ENCODE measurements at regions not wholly inside any gene's neighbourhood (a gene's known extent, or its start where the extent isn't known, plus 50 kb on each side); places are given as distances from the start of the nearest gene placed in this dataset.

GRCh38 chr1:58006421-58007046 lies 540.0 kb downstream of the OMA1 start:
- in situ Hi-C loops (cut with HindIII; ENCODE audit: low sequenced_read_pairs): no loop called here

- in situ Hi-C loops (cut with HindIII; ENCODE audit: low sequenced_read_pairs): no loop called here
Measured at GRCh38 chr1:58005212-58005611, 541.3 kb downstream of the OMA1 start.

DNA sequence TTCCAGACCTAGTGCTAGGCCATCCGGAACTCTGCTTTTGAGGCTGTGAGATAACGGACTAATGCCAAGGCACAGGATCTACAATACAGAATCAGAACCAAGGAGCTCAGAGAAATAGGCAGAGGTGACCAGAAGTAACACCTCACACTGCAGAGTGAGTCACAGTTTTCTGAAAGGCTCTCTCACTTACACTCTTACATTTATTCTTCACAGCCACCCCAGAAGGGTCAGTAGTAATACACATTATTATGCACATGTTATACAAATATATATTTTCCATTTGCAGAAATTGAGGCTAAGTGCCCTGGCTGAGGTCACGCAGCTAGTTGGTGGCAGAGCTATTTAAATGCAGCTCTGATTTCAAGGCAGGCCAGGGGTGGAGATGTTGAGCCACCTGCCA lies 542.5 kb downstream of the OMA1 start:
- in situ Hi-C loops (cut with HindIII; ENCODE audit: low sequenced_read_pairs): no loop called here

DNA sequence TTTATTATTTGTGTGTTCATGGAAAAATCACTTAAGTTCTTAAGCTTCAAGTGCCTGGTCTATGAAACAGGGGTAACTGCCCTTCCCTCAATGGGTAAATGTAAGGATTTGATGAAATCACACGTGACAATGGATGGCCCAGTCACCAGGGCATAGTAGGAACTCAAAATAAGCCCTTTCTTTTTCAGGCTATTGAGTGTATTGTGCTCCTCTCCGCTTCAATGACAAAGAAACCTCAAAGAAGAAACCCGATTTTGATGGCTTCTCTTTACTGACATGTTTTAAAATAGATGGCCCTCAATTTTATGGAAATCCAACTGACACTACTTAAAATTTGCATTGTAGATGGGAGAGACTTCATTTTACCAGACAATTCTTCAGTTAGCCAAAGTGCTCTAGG lies 543.5 kb downstream of the OMA1 start:
- in situ Hi-C loops (cut with HindIII; ENCODE audit: low sequenced_read_pairs): no loop called here

DNA sequence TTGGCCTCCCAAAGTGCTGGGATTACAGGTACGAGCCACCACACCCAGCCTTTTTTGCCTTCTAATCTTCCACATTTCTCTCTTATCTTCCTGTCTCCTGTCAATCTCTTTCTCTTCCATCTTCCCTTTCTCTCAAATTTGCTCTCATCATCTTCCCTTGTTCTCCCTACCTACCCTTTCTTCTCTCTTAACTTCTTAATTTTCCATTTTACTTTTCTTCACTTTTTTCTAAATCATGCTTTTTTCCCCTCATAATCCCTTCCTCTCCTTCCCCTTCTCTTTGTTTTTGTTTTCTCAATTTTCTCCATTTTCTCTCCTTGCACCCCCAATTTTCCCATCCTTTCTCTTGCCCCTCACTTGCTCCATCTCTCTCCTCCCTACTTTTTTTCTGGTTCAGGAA lies 545.7 kb downstream of the OMA1 start:
- in situ Hi-C loops (cut with HindIII; ENCODE audit: low sequenced_read_pairs): no loop called here

- in situ Hi-C loops (cut with HindIII; ENCODE audit: low sequenced_read_pairs): no loop called here
Measured at GRCh38 chr1:58000116-58000515, 546.4 kb downstream of the OMA1 start.

GRCh38 chr1:57996400-57996799 lies 550.1 kb downstream of the OMA1 start:
- in situ Hi-C loops (cut with HindIII; ENCODE audit: low sequenced_read_pairs): no loop called here

GRCh38 chr1:57991289-57991688 lies 555.2 kb downstream of the OMA1 start:
- in situ Hi-C loops (cut with HindIII; ENCODE audit: low sequenced_read_pairs): no loop called here

DNA sequence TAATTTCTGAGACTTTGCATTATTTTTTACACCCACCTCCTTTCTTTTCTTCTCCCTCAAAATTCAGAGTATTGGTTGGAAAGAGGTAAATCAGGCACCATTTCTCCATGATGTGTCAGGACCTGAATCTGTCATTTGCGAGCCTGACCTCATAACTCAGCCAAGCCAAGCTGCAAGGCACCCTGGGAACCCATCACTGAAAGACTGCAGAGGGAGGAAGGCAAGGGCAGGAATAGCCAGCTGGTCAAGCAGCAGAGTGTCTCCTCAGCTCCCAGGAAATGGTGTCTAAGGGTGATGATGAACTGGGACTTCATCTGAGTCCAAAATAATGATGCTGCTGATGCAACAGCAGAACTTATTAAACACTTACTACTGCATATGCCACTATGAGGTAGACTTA lies 556.6 kb downstream of the OMA1 start:
- in situ Hi-C loops (cut with HindIII; ENCODE audit: low sequenced_read_pairs): no loop called here

- in situ Hi-C loops (cut with HindIII; ENCODE audit: low sequenced_read_pairs): no loop called here
Measured at GRCh38 chr1:57987523-57987922, 559.0 kb downstream of the OMA1 start.

DNA sequence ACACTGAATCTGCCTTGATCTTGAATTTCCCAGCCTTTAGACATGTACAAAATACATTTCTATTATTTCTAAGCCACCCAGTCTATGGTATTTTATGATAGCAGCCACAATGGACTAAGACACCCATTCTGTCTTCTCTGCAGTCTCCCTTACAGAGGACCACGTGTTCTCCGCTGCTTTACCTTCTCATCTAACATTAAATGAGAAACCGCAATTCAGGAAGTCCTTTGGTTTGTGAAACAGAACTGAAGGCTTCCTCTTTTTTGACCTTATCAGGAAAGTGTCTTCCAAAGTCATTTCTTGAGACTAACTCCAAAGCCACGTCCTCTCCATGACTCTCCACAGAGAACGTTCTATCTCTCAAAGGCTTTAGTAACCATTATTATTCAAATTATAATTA lies 560.1 kb downstream of the OMA1 start:
- in situ Hi-C loops (cut with HindIII; ENCODE audit: low sequenced_read_pairs): no loop called here

DNA sequence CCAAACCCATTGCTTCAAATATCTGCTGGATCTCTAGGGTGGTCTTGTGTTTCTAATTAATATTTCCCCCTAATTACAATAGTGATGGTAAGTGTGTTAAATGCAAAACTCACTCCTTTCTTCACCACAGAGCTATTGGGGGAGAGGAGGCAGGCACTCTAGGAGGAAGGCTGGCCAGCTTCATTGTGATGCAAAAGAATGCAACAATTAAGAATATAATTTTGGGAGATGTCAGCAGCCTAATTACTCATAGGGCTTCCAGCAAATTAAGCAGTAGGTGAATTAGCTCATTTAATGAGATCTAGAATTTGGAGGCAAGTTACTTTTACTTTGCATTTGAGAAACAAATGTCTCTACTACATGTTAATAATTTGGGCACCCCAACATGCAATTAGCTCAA lies 560.4 kb upstream of the DAB1 start:
- in situ Hi-C loops (cut with HindIII; ENCODE audit: low sequenced_read_pairs): no loop called here

DNA sequence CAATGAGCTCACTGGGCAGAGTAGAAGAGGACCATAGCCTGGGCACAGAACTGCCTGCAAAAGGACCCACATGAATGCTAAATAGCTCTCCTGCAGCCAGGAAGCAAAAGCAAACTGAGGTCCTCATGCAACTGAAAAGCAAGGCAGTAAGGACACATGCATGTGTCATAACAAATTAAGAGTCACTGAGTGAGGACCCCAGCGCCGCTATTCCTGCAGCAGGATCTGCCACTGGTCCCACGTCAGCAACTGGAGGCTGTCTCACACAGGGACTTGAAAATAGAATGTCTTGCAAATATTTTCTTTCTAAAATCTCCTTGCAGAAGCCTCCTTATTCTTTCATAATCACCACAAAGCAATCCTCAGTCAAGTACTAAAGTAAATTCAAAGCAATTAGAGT lies 559.6 kb upstream of the DAB1 start:
- in situ Hi-C loops (cut with HindIII; ENCODE audit: low sequenced_read_pairs): no loop called here

DNA sequence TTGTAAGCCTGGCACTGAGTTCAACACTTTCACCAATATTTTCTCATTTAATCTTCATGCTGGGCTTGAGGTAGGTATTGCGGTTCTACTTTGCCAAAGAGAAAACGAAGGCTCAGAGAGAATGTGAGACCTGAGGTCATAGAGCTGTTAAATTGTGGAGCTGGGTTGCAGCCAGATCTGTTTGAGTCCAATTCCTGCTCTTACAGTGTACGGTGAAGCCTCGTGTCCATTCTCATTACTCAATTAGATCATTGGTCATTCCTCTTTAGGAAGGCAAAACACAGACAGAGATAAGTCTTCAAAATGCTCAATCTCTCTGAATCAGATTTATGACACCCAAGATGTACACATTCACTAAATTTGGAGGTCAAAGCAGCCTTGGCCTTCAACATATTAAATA lies 559.0 kb upstream of the DAB1 start:
- in situ Hi-C loops (cut with HindIII; ENCODE audit: low sequenced_read_pairs): no loop called here

- in situ Hi-C loops (cut with HindIII; ENCODE audit: low sequenced_read_pairs): no loop called here
Measured at GRCh38 chr1:57976216-57976615, 552.4 kb upstream of the DAB1 start.

DNA sequence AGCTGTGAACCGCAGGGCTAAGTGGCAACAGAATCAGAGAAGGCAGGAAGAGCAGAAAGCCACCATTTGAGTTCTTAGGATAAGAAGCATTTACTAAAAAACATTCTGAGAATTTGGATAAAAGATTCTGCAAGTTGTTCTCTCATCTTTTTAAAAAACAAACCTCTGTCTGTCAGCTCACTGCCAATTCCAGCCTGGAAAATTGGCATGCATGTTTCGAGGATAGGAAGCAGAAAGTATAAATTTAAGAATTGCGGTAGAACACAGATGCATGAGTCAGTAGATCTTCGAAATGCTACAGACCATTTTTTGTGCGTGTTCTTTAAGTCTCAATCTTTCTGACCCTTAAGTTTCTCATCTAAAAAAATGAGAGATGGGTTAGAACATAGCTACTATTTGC lies 544.5 kb upstream of the DAB1 start:
- in situ Hi-C loops (cut with HindIII; ENCODE audit: low sequenced_read_pairs): no loop called here

- in situ Hi-C loops (cut with HindIII; ENCODE audit: low sequenced_read_pairs): no loop called here
Measured at GRCh38 chr1:57966751-57967406, 543.0 kb upstream of the DAB1 start.

- in situ Hi-C loops (cut with HindIII; ENCODE audit: low sequenced_read_pairs): no loop called here
Measured at GRCh38 chr1:57966340-57966739, 542.5 kb upstream of the DAB1 start.

DNA sequence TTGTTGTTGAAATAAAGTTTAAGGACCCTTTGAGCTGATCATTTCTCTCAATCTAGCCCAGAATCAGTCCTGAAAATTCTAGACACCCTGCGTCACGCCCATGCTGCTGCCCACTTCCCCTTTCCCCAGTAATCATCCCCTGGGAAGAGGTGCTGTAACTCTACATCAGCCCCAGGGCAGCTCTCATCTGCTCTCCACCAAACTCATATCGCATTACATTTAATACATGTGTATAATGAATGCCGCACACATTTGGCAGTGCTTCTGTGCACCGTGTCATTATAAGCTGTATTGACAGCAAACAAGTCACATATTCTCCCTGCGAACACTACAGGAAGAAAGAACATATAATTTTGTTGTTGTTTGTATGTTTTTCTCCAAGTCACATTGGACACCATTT lies 539.7 kb upstream of the DAB1 start:
- in situ Hi-C loops (cut with HindIII; ENCODE audit: low sequenced_read_pairs): no loop called here

DNA sequence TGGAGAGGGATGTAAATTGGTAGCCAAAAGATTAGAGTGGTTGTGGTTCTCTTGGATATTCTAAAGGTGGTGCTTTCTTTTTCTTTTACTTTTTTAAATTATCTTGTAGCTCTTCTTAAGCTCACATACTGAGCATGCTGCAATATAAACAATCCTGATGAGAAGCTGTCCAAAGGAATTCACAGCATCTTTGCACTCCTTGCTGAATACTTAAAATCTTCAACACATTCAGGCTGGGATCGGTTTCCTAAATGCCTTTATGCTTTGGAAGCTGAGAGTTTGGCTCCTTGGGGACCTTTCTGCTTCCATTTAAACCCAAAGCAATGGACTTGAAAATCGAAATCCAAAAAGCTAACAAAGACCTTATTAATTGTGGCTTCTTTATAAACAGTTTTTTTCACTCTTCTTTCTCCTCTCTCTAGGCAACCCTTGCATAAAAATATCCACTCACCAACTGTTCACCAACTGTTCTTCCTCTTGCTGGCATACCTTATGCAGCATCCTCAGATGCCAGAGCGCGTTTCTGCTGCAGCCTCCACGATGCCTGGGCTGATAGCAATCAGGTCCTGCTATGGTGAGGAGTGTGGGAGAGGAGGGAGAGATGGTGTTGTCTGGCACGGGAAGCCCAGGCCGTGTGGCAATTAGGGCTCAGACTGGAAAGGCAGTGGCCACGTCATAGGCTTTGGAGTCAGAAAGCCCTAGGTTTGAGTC lies 535.8 kb upstream of the DAB1 start:
- in situ Hi-C loops (cut with HindIII; ENCODE audit: low sequenced_read_pairs): no loop called here

DNA sequence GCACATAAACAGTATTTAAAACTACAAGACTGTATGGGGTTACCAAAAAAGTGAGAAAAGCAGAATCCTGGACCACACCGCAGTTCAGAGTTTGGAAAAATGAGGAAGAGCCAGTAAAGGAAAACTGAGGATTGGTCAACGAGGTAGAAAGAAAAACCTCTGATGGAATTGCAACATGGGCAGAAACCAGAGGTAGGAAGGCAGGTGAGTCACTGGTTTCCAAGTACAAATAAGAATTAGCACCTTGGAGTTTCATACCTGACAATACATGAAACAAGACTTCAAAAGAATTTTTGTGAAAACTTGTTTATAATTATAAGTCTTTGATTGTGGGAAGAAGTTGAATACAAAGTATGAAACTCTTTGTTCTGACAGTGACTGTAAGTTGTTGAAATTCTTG lies 533.7 kb upstream of the DAB1 start:
- in situ Hi-C loops (cut with HindIII; ENCODE audit: low sequenced_read_pairs): no loop called here

DNA sequence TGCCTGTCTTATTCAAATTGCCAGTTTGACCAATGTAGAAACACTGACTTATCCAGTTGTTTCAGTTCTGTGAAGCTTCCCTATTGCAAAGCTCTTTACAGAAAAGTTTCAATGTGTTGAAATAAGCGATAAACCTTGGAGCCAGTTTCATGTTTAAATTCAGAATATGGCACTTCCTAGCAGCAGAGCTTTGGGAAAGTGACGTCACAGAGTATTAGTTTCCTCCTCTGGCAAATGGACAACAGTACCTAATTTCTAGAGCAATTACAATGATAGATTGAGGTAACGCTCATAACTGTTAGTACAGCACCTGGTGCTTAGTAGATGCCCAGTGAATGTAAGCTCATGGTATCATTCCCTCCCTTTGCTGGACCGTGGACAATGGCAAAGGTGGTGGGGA lies 527.5 kb upstream of the DAB1 start:
- in situ Hi-C loops (cut with HindIII; ENCODE audit: low sequenced_read_pairs): no loop called here
